NCI-H1417 (cell line): ENCODE measurements at regions not wholly inside any gene's neighbourhood (a gene's known extent, or its start where the extent isn't known, plus 50 kb on each side); places are given as distances from the start of the nearest gene placed in this dataset.

Experiments
- DNase-seq, 3 experiments: peaks; one replicate each; lab custom pipeline; 2025; lab: John Stamatoyannopoulos, UW

DNA sequence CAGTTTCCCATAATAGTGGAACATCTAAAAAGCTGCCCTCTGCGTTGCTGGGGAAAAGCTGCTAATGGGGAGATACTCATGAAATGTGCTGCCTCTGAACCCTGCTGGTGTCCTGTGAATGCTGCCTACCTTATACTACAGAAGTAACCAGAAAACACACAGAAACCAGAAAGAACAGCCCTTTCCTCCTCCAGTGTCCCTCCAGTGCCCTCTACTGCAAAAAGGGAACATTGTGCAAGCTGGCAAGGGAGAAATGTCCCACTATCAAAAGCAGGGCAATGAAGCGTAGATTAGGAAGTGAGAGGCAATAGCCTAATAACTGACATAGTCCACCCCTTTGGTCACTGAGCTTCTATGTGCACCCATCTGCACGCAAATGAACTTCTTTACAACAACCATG is 162.7 kb upstream of the ETAA1 start:
- DNase-seq, result peak in 2 of 3 experiments; percentile 17 to 73

GRCh38 chr2:67237288-67237687 is 159.8 kb upstream of the ETAA1 start:
- peak in 1 of 3 experiments; percentile 23 for DNase-seq

GRCh38 chr2:67240507-67240906 is 156.6 kb upstream of the ETAA1 start:
- no peak for DNase-seq

DNA sequence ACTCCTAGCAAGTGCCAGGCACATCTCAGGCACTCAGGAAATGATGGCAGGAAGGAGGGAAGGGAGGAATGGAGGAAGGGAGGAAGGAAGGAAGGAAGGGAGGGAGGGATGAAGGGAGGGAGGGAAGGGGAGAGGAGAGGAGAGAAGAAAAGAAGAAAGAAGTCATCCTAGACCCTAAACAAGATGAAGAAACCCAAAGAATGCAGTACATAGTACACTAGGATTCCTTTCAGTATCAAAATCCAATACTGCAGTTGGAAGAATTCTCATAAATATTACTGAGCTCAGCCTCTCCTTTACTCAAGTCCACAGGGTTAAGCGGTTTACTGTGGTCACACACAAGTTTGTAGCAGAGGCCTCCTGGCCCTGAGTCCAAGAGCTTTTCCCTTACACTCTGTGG is 155.7 kb upstream of the ETAA1 start:
- no peak for DNase-seq

GRCh38 chr2:67242456-67242855 is 154.7 kb upstream of the ETAA1 start:
- peak in 1 of 3 experiments; percentile 40 for DNase-seq

DNA sequence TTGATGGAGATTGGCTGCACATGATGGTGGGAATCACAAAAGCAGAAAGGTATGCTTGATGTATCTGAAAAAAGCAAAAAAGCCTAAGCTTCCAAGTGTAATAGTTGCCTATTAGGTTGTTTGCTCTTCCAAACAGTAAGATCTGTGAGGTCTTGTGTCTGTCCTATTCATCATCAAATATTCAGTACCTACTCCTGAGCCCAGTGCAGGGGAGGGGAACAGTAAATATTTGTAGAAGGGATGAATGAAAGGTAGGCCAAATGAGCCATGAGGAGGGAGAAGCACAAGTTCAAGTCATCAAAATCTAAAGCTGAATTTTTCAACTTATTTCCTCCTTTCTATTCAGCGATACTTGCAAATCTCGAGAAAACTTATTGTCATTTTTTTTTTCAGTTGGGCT is 153.2 kb upstream of the ETAA1 start:
- peak in 2 of 3 experiments; percentile 49 to 54 for DNase-seq

DNA sequence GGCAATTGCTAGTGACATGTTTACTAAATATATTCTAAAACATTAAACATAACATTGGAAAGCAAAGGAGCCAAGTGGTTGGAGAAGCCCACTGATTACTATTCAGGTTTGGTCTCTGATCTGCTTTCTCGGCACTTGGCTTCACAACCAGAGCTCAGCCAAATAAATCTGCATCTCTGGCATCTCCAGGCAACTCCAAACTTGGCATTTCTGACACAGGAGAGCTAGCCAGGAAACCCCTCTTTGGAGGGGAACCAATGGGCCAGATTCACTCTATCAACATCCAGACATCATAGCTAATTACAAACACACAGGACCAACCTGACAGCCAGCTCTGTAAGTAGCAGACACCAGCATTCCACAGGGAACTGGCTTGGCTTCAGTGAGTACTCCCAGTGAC is 150.3 kb upstream of the ETAA1 start:
- DNase-seq, result no peak

DNA sequence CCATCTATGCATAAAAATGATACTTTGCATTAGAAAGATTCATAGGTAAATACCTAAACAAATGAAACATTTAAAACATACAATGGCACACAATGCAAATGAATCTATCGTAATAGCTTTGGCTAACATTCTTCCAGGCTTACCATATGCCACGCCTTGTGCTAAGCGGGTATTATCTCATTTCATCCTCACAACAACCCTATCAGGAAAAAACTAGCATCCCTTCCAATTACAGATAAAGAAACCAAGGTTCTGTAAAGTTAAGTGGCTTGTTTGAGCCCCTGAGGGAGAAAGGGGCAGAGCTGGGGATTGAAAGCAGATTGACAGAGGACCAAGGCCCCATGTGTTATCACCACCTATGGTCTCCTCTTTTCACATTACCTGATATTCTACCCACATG is 145.4 kb upstream of the ETAA1 start:
- no peak for DNase-seq

DNA sequence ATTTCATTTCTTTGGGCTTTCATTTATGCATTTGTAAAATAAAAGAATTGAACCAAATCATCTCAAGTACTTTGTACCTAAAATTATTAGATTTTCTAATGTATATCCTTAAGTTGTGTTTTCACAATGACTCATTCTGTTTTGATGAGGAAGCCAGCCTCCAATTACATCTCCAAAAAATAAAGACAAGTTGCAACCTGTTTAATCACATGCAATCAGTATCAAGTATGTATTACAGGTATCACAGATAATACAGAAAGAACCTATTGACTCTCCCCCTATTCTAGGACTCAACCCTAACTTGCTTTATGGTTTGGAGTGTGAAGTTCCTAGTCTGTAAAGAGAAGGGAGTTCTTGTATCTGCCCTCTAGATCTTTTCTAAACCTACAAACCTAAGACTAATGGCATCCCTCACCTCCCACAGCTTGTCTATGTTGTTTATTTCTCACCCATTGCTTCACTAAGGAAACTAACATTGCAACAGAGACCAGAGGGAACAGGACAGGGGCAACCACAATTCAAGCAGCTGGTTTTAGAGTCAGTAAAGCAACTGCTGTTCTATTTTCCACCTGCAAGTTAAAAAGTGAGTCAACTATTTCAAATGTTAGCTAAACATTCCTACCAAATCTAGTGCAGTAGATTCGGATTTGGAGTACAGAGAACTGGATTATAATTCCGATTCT is 141.1 kb upstream of the ETAA1 start:
- peak in 1 of 3 experiments; percentile 63 for DNase-seq

- DNase-seq, result no peak
Measured at GRCh38 chr2:67256892-67257291, 140.2 kb upstream of the ETAA1 start.

DNA sequence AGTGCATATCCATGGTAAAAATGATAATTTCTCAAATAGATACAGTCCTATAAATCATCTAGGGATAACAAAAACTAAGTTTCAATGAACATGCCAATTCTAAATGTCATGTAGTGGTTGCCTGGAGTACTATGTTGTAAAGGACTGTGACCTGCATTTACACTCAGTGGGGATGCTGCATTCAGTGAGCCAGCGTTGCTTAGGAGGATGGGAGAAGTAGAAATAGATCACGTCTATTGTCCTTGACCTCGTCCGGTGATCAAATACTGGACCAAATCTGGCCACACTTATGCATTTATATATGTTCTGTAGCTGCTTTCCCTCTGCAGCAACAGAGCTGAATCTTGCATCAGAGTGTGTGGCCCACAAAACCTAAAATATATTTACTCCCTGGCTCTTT is 139.0 kb upstream of the ETAA1 start:
- DNase-seq, result peak in 1 of 3 experiments; percentile 18

DNA sequence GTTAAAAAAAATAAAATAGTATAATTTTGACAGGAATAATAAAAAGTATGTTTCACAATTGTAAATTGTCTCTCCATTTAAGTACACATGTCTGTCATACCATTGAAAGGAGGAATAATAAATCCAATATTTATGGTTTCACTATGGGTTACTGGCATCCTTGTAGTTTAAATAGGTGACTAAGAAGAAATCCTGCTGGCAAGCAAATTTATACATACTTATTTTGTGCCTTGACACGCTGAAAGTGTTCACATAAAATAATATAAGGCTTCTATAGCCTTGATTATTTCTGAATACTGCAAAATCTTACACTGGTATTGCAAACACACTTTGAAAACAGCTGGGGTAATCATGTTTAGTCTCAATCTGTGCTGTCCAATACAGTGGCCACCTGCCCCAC is 138.3 kb upstream of the ETAA1 start:
- DNase-seq, result no peak

DNA sequence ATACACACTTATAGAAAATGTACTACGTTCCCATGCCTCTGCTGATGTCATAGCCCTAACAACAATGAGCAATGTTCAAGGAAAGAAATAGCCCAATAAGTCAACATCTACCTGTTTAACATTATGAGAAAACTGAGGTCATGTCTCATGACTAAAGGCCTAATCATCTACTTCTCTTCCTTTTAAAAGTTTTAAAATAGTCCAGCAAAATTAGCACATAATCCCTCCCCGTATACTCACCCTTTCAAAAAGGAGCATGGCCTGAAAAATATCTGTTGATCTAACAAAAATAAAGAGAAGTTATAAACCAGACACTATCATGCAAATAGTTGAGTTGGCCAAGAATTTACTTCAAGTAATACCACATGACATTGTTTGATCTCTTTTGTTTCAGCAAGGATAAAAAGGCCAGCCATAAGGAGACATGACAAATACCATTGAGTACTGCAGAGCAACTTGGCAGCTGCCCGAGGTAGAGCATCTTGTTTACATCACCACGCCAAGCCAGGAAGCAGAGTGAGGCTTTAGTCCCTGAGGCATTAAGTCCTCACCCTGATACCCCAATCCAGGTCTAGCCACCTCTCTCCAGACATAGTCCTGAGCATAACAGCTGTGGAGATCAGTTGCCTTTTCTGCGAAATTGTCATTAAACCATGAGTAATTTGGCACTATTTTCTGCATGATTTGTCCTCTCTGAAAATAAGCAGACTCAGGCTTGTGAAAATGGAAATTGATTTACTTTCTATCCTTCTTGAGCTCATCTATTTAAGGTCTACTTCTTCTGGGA is 137.4 kb upstream of the ETAA1 start:
- peak in 1 of 3 experiments; percentile 24 for DNase-seq

GRCh38 chr2:67260343-67261277 is 136.5 kb upstream of the ETAA1 start:
- no peak for DNase-seq

DNA sequence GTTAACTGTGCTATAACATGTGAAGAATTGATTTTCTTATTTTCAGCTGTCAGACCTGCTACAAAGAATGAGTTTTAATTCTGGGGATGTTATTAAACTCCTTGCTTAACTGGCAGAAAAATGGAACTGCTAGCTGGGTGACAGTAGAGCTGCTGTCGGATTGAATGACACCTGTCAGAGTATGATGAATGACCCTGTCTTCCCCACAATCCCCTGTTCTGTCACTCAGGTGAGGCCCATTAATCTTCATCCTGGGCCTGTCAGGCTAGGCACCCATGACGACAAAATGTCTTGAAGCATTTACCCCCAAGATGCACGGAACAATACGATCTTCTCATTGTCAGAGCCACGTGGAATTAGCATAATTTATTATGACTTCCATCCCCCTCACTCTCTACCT is 129.9 kb upstream of the ETAA1 start:
- DNase-seq, result peak in 1 of 3 experiments; percentile 53

DNA sequence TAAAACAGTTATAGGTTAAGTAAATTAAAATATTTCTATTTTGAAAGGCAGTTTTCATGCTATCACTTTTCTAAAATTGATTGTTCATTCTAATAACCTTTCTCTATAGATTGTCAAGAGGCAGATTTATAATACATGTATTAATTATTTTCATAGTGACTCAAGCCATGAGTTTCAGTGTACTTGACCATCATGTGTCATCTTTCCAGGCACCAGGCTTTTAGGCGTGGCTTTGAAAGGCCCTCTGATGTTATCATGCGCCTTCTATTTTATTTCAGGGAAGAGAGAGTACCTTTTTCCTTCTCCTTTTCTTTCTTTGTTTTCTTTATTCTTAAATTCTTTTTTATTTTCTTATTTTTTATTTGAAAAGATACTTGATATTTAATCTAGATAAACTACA is 128.3 kb upstream of the ETAA1 start:
- no peak for DNase-seq

DNA sequence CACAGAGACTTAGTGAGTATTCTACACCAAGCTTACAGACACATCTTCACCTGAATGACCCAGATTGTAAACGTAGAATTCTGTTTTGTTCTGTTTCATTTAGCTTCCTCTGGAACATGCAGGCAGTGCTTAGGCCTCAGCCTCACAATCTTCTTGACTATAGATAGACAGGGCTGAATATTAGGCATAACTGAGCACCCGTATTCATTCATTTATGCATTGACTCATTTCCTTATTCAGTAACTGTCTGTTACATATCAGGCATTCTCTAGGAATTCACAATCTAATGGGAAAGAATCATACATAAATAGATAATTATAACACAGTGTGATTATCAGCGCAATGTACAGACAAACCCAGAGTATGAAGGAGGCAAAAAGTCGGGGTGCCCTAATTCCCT is 124.9 kb upstream of the ETAA1 start:
- DNase-seq, result no peak

- no peak for DNase-seq
Measured at GRCh38 chr2:67277450-67277849, 119.7 kb upstream of the ETAA1 start.

- no peak for DNase-seq
Measured at GRCh38 chr2:67281101-67281500, 116.0 kb upstream of the ETAA1 start.

DNA sequence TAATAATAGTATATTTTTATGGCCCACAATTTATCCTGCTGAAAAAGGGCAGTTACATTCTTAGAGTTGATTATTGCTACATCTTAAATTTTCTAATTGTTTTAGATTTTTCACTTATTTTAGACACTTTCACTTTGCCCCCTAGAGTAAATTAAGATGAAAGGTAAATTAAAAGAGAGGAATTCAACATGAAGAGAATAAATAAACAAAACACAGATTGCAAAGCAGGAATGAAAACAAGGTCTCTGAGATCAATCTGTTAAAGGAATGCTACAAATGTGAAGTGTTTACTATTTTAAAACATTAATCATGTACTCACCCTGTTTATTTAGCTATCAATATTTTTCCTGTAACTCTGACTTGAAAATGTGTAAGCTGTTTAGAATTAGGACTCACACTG is 113.5 kb upstream of the ETAA1 start:
- DNase-seq, result no peak

DNA sequence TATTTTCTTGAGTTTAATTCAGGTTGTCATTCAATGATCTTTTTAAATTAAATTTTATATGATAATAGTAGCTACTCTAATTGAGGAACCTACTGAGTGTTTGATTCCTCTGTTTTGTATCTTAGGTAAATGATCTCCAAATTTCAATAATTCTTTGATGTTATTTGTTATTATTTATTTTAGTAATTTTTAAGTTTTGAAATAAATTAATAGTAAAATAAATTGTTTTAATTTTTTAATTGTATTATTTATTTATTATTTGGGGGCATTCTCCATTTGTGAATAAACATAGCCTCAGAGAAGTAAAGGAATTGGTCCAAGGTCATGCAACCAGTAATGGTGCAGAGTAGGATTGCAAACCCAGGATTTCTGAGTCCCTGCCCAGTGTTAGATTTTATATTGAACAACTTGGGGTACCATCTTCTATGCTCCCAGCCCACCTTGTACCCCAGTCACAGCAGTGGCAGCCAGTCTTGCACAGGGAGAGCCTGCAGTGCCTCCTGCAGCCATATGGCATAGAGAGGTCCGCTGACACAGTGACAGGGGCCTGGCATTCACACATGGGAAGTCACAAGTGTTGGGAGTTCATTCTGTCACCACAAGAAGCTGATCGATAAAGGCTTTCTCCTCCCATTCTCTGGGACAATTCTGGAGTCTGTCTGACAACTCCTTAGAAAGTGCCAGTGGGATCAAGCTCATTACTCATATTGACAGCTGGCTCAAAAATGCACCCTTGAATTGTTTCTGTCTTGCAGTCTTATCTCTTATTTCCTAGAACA is 110.0 kb upstream of the ETAA1 start:
- no peak for DNase-seq

DNA sequence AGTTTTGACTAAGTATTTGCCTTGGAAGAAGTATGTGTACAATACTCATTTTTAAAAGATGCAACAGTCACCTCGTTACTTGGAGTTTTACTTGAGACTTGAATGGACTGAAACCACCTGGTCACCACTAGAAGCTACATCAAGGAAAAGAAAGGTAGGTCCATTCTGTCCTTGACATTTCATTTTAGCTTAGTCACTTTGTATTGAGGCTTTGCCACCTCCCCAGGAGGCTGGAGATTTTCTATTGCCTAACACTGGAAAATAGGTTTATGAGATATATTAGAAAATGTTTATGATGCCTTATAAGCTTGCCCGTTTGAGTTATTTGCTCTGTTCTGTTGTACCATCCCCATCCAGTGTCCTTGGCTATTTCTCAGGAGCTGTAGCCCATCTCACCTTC is 107.9 kb upstream of the ETAA1 start:
- DNase-seq, result no peak
